ENCODE measurements at regions not wholly inside any gene's neighbourhood (a gene's known extent, or its start where the extent isn't known, plus 50 kb on each side); places are given as distances from the start of the nearest gene placed in this dataset.
"Not testable (repeated sequence)": the region's sequence is repeated elsewhere in the genome, so short reads cannot be mapped to it uniquely, and the experiment has no call there.

GRCh38 chr14:106185837-106186233 lies 659.5 kb downstream of the TMEM121 start:
- DNase-seq, result no peak

GRCh38 chr14:106187216-106187615 lies 660.8 kb downstream of the TMEM121 start:
- DNase-seq, result no peak

- not testable (repeated sequence) for DNase-seq
Measured at GRCh38 chr14:106192701-106193100, 666.3 kb downstream of the TMEM121 start.

GRCh38 chr14:106196459-106196858 lies 670.1 kb downstream of the TMEM121 start:
- not testable (repeated sequence) for DNase-seq

- DNase-seq, result not testable (repeated sequence)
Measured at GRCh38 chr14:106197264-106197663, 670.9 kb downstream of the TMEM121 start.

GRCh38 chr14:106199097-106199496 lies 672.7 kb downstream of the TMEM121 start:
- no peak for DNase-seq

GRCh38 chr14:106200541-106201315 lies 674.3 kb downstream of the TMEM121 start:
- no peak for DNase-seq

- no peak for DNase-seq
Measured at GRCh38 chr14:106201376-106201775, 675.0 kb downstream of the TMEM121 start.

GRCh38 chr14:106203438-106203837 lies 677.1 kb downstream of the TMEM121 start:
- no peak for DNase-seq

GRCh38 chr14:106204063-106204462 lies 677.7 kb downstream of the TMEM121 start:
- DNase-seq, result no peak

GRCh38 chr14:106207316-106207715 lies 680.9 kb downstream of the TMEM121 start:
- no peak for DNase-seq

GRCh38 chr14:106208794-106209193 lies 682.4 kb downstream of the TMEM121 start:
- DNase-seq, result no peak

GRCh38 chr14:106209755-106210154 lies 683.4 kb downstream of the TMEM121 start:
- DNase-seq, result no peak

- no peak for DNase-seq
Measured at GRCh38 chr14:106210650-106211049, 684.3 kb downstream of the TMEM121 start.

GRCh38 chr14:106211334-106211900 lies 685.0 kb downstream of the TMEM121 start:
- no peak for DNase-seq

GRCh38 chr14:106215229-106215628 lies 688.8 kb downstream of the TMEM121 start:
- no peak for DNase-seq

- no peak for DNase-seq
Measured at GRCh38 chr14:106216679-106217078, 690.3 kb downstream of the TMEM121 start.

- DNase-seq, result no peak
Measured at GRCh38 chr14:106218174-106218573, 691.8 kb downstream of the TMEM121 start.

- no peak for DNase-seq
Measured at GRCh38 chr14:106222311-106222710, 695.9 kb downstream of the TMEM121 start.

GRCh38 chr14:106222731-106223130 lies 696.3 kb downstream of the TMEM121 start:
- DNase-seq, result no peak

- DNase-seq, result no peak
Measured at GRCh38 chr14:106227793-106228192, 701.4 kb downstream of the TMEM121 start.

- DNase-seq, result no peak
Measured at GRCh38 chr14:106228541-106229158, 702.3 kb downstream of the TMEM121 start.

- no peak for DNase-seq
Measured at GRCh38 chr14:106230071-106230470, 703.7 kb downstream of the TMEM121 start.

- not testable (repeated sequence) for DNase-seq
Measured at GRCh38 chr14:106233191-106233590, 706.8 kb downstream of the TMEM121 start.
